Bronchial epithelial cell (primary cell): ENCODE measurements at regions not wholly inside any gene's neighbourhood (a gene's known extent, or its start where the extent isn't known, plus 50 kb on each side); places are given as distances from the start of the nearest gene placed in this dataset.
"Not testable (repeated sequence)": the region's sequence is repeated elsewhere in the genome, so short reads cannot be mapped to it uniquely, and the experiment has no call there.

ENCODE experiments used
- DNase-seq: peaks from one replicate; pipeline ENCODE4 v3.0.0-alpha.2; 2010; ENCODE audit warnings: low read depth
- FAIRE-seq: peaks from 2 replicates; lab custom pipeline; 2011; peaks lifted over from hg19 to GRCh38; lab: Jason Lieb, UNC
- H3K27me3 ChIP-seq: 2 replicates; pipeline ENCODE4 v1.5.1; 2011; ENCODE audit warnings: low read length; ENCODE audit not compliant: control insufficient read depth, insufficient read depth
- H3K36me3 ChIP-seq: 2 replicates; pipeline ENCODE4 v1.5.1; 2011; ENCODE audit warnings: low read length; ENCODE audit not compliant: control insufficient read depth, insufficient read depth
- H3K4me3 ChIP-seq: 2 replicates; pipeline ENCODE4 v1.5.1; 2011; ENCODE audit warnings: mild to moderate bottlenecking, low read depth, low read length, control low read depth
- CTCF ChIP-seq: IDR thresholded peaks from 2 replicates; pipeline ENCODE4 v1.5.1; 2011; ENCODE audit warnings: mild to moderate bottlenecking, moderate library complexity, low read length, control low read depth, inconsistent platforms; ENCODE audit not compliant: insufficient read depth, severe bottlenecking

GRCh38 chr7:124120911-124121310 lies 88.0 kb upstream of the TMEM229A start:
- no peak for FAIRE-seq
- TF ChIP-seq CTCF = no peak
- Histone ChIP-seq H3K27me3 (no peaks in the 10 kb centered on the region), H3K4me3 (no peak overlapping the region), H3K36me3 (no peaks in the 10 kb centered on the region)
- peak; percentile 45 for DNase-seq

- Histone ChIP-seq H3K27me3 (no peaks in the 10 kb centered on the region), H3K4me3 (no peak overlapping the region), H3K36me3 (no peaks in the 10 kb centered on the region)
- no peak for TF ChIP-seq CTCF
- DNase-seq (no peak), FAIRE-seq (no peak)
Observed at GRCh38 chr7:124113045-124113444, 80.2 kb upstream of the TMEM229A start.

GRCh38 chr7:124106575-124106974 lies 73.7 kb upstream of the TMEM229A start:
- no peak overlapping the region for H3K4me3 ChIP-seq
- H3K36me3 ChIP-seq = no peaks in the 10 kb centered on the region
- no peak for DNase-seq
- no peaks in the 10 kb centered on the region for H3K27me3 ChIP-seq
- FAIRE-seq = no peak
- TF ChIP-seq CTCF = no peak

GRCh38 chr7:124101173-124101768 lies 68.4 kb upstream of the TMEM229A start:
- peak; percentile 45 for TF ChIP-seq CTCF
- Histone ChIP-seq H3K27me3 (no peaks in the 10 kb centered on the region), H3K36me3 (no peaks in the 10 kb centered on the region), H3K4me3 (no peak overlapping the region)
- FAIRE-seq (no peak), DNase-seq (peak; percentile 17)

- DNase-seq (no peak), FAIRE-seq (no peak)
- no peaks in the 10 kb centered on the region for H3K36me3 ChIP-seq
- no peak overlapping the region for H3K4me3 ChIP-seq
- no peak for TF ChIP-seq CTCF
- H3K27me3 ChIP-seq = no peaks in the 10 kb centered on the region
Observed at GRCh38 chr7:124100190-124100589, 67.3 kb upstream of the TMEM229A start.

- not testable (repeated sequence) for H3K36me3 ChIP-seq, H3K27me3 ChIP-seq, DNase-seq, H3K4me3 ChIP-seq, FAIRE-seq
Observed at GRCh38 chr7:124099585-124099984, 66.7 kb upstream of the TMEM229A start.
